ENCODE measurements at regions not wholly inside any gene's neighbourhood (a gene's known extent, or its start where the extent isn't known, plus 50 kb on each side); places are given as distances from the start of the nearest gene placed in this dataset.

GRCh38 chr2:6418291-6418690, 447.4 kb downstream of the CMPK2 start:
- no peak overlapping the region for H3K27ac Mint-ChIP-seq
- POLR2A ChIA-PET: no interaction called here
- no peak overlapping the region for H3K4me3 Mint-ChIP-seq
- H3K9me3 Mint-ChIP-seq: no peaks in the 10 kb centered on the region
- no peak for DNase-seq
- ATAC-seq (ENCODE audit: low read depth): no peak
- no peaks in the 10 kb centered on the region for H3K27me3 Mint-ChIP-seq
- no peaks in the 10 kb centered on the region for H3K4me1 Mint-ChIP-seq
- H3K36me3 Mint-ChIP-seq: no peaks in the 10 kb centered on the region

- Mint-ChIP-seq H3K4me1 (no peaks in the 10 kb centered on the region), H3K27me3 (no peaks in the 10 kb centered on the region), H3K27ac (no peak overlapping the region), H3K9me3 (no peaks in the 10 kb centered on the region), H3K36me3 (no peaks in the 10 kb centered on the region), H3K4me3 (no peak overlapping the region)
- DNase-seq (no peak), ATAC-seq (ENCODE audit: low read depth) (no peak)
- POLR2A ChIA-PET: no interaction called here
Measured at GRCh38 chr2:6421138-6421730, 444.5 kb downstream of the CMPK2 start.

- Mint-ChIP-seq H3K4me3 (no peak overlapping the region), H3K9me3 (no peaks in the 10 kb centered on the region), H3K27ac (no peak overlapping the region), H3K36me3 (no peaks in the 10 kb centered on the region), H3K4me1 (no peaks in the 10 kb centered on the region), H3K27me3 (no peaks in the 10 kb centered on the region)
- no peak for ATAC-seq (ENCODE audit: low read depth)
- DNase-seq: no peak
- POLR2A ChIA-PET: no interaction called here
Measured at GRCh38 chr2:6421888-6422287, 443.8 kb downstream of the CMPK2 start.

- Mint-ChIP-seq H3K27me3 (no peaks in the 10 kb centered on the region), H3K4me3 (no peak overlapping the region), H3K27ac (no peak overlapping the region), H3K9me3 (no peaks in the 10 kb centered on the region), H3K4me1 (no peaks in the 10 kb centered on the region), H3K36me3 (no peaks in the 10 kb centered on the region)
- no peak for DNase-seq
- no peak for ATAC-seq (ENCODE audit: low read depth)
- POLR2A ChIA-PET: no interaction called here
Measured at GRCh38 chr2:6423157-6423556, 442.6 kb downstream of the CMPK2 start.

GRCh38 chr2:6423944-6424343, 441.8 kb downstream of the CMPK2 start:
- Mint-ChIP-seq H3K36me3 (no peaks in the 10 kb centered on the region), H3K9me3 (no peaks in the 10 kb centered on the region), H3K4me1 (no peaks in the 10 kb centered on the region), H3K27ac (no peak overlapping the region), H3K4me3 (no peak overlapping the region), H3K27me3 (no peaks in the 10 kb centered on the region)
- POLR2A ChIA-PET: no interaction called here
- DNase-seq (no peak), ATAC-seq (ENCODE audit: low read depth) (no peak)

GRCh38 chr2:6425032-6425431, 440.7 kb downstream of the CMPK2 start:
- H3K4me3 Mint-ChIP-seq: no peak overlapping the region
- DNase-seq (no peak), ATAC-seq (ENCODE audit: low read depth) (no peak)
- POLR2A ChIA-PET: no interaction called here
- no peaks in the 10 kb centered on the region for H3K36me3 Mint-ChIP-seq
- no peaks in the 10 kb centered on the region for H3K27me3 Mint-ChIP-seq
- H3K9me3 Mint-ChIP-seq: no peaks in the 10 kb centered on the region
- no peak overlapping the region for H3K27ac Mint-ChIP-seq
- H3K4me1 Mint-ChIP-seq: no peaks in the 10 kb centered on the region

GRCh38 chr2:6429210-6429986, 436.3 kb downstream of the CMPK2 start:
- Mint-ChIP-seq H3K9me3 (peaks cover 3% of the 10 kb centered on the region), H3K4me3 (no peak overlapping the region), H3K27me3 (no peaks in the 10 kb centered on the region), H3K4me1 (no peaks in the 10 kb centered on the region), H3K36me3 (no peaks in the 10 kb centered on the region), H3K27ac (no peak overlapping the region)
- DNase-seq (no peak), ATAC-seq (ENCODE audit: low read depth) (no peak)
- POLR2A ChIA-PET: no interaction called here

GRCh38 chr2:6434438-6434837, 431.3 kb downstream of the CMPK2 start:
- H3K27ac Mint-ChIP-seq: no peak overlapping the region
- H3K36me3 Mint-ChIP-seq: no peaks in the 10 kb centered on the region
- no peaks in the 10 kb centered on the region for H3K4me1 Mint-ChIP-seq
- DNase-seq (no peak), ATAC-seq (ENCODE audit: low read depth) (no peak)
- H3K9me3 Mint-ChIP-seq: peaks cover 3% of the 10 kb centered on the region
- H3K4me3 Mint-ChIP-seq: no peak overlapping the region
- POLR2A ChIA-PET: no interaction called here
- no peaks in the 10 kb centered on the region for H3K27me3 Mint-ChIP-seq

GRCh38 chr2:6441800-6442199, 423.9 kb downstream of the CMPK2 start:
- Mint-ChIP-seq H3K9me3 (no peaks in the 10 kb centered on the region), H3K36me3 (no peaks in the 10 kb centered on the region), H3K27me3 (no peaks in the 10 kb centered on the region), H3K4me3 (no peak overlapping the region), H3K27ac (no peak overlapping the region), H3K4me1 (no peaks in the 10 kb centered on the region)
- ATAC-seq (ENCODE audit: low read depth) (no peak), DNase-seq (no peak)
- POLR2A ChIA-PET: no interaction called here

- no peak overlapping the region for H3K4me3 Mint-ChIP-seq
- no peaks in the 10 kb centered on the region for H3K36me3 Mint-ChIP-seq
- DNase-seq: no peak
- H3K9me3 Mint-ChIP-seq: no peaks in the 10 kb centered on the region
- ATAC-seq (ENCODE audit: low read depth): no peak
- POLR2A ChIA-PET: no interaction called here
- H3K4me1 Mint-ChIP-seq: no peaks in the 10 kb centered on the region
- H3K27me3 Mint-ChIP-seq: no peaks in the 10 kb centered on the region
- H3K27ac Mint-ChIP-seq: no peak overlapping the region
Measured at GRCh38 chr2:6442252-6442985, 423.3 kb downstream of the CMPK2 start.

- Mint-ChIP-seq H3K4me3 (no peak overlapping the region), H3K9me3 (no peaks in the 10 kb centered on the region), H3K36me3 (no peaks in the 10 kb centered on the region), H3K27ac (no peak overlapping the region), H3K27me3 (no peaks in the 10 kb centered on the region), H3K4me1 (no peaks in the 10 kb centered on the region)
- POLR2A ChIA-PET: no interaction called here
- DNase-seq (no peak), ATAC-seq (ENCODE audit: low read depth) (no peak)
Measured at GRCh38 chr2:6443061-6443823, 422.5 kb downstream of the CMPK2 start.

- Mint-ChIP-seq H3K4me1 (no peaks in the 10 kb centered on the region), H3K4me3 (no peak overlapping the region), H3K36me3 (no peaks in the 10 kb centered on the region), H3K27me3 (no peaks in the 10 kb centered on the region), H3K27ac (no peak overlapping the region), H3K9me3 (no peaks in the 10 kb centered on the region)
- POLR2A ChIA-PET: no interaction called here
- DNase-seq: no peak
- no peak for ATAC-seq (ENCODE audit: low read depth)
Measured at GRCh38 chr2:6444514-6444913, 421.2 kb downstream of the CMPK2 start.

GRCh38 chr2:6445156-6445555, 420.6 kb downstream of the CMPK2 start:
- ATAC-seq (ENCODE audit: low read depth) (no peak), DNase-seq (no peak)
- Mint-ChIP-seq H3K9me3 (no peaks in the 10 kb centered on the region), H3K36me3 (no peaks in the 10 kb centered on the region), H3K27ac (no peak overlapping the region), H3K4me3 (no peak overlapping the region), H3K27me3 (no peaks in the 10 kb centered on the region), H3K4me1 (no peaks in the 10 kb centered on the region)
- POLR2A ChIA-PET: no interaction called here
